ENCODE measurements at regions not wholly inside any gene's neighbourhood (a gene's known extent, or its start where the extent isn't known, plus 50 kb on each side); places are given as distances from the start of the nearest gene placed in this dataset.

GRCh38 chr11:30153008-30153407, 77.8 kb upstream of the FSHB start:
- DNase-seq (ENCODE audit: low spot score): no peak
- Histone ChIP-seq H3K27ac (no peak overlapping the region), H3K4me3 (no peak overlapping the region)
- TF ChIP-seq, protein P1, sequence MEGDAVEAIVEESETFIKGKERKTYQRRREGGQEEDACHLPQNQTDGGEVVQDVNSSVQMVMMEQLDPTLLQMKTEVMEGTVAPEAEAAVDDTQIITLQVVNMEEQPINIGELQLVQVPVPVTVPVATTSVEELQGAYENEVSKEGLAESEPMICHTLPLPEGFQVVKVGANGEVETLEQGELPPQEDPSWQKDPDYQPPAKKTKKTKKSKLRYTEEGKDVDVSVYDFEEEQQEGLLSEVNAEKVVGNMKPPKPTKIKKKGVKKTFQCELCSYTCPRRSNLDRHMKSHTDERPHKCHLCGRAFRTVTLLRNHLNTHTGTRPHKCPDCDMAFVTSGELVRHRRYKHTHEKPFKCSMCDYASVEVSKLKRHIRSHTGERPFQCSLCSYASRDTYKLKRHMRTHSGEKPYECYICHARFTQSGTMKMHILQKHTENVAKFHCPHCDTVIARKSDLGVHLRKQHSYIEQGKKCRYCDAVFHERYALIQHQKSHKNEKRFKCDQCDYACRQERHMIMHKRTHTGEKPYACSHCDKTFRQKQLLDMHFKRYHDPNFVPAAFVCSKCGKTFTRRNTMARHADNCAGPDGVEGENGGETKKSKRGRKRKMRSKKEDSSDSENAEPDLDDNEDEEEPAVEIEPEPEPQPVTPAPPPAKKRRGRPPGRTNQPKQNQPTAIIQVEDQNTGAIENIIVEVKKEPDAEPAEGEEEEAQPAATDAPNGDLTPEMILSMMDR (IDR thresholded peaks at IDR 0.05): no peak

DNA sequence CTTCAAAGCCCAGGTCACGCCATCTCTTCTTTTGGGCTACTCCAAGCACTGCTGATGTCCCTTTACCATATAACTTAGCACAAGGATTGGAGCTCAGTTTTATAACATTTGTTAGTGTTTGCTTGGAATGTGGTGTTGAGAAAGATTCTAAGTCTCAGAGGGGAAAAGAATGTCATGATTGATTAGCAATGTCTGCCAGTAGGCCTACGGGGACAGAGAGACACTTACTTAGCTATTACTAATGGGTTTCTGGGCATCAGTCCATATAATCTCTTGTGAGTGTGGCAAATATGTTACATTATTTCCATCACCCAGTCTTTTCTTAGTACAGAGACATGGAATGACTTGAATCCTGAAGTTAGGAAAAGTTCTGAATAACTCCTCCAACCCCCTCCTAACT, 75.4 kb upstream of the FSHB start:
- H3K4me3 ChIP-seq: no peak overlapping the region
- DNase-seq (ENCODE audit: low spot score): no peak
- TF ChIP-seq, protein P1 (IDR thresholded peaks at IDR 0.05): no peak
- no peak overlapping the region for H3K27ac ChIP-seq

DNA sequence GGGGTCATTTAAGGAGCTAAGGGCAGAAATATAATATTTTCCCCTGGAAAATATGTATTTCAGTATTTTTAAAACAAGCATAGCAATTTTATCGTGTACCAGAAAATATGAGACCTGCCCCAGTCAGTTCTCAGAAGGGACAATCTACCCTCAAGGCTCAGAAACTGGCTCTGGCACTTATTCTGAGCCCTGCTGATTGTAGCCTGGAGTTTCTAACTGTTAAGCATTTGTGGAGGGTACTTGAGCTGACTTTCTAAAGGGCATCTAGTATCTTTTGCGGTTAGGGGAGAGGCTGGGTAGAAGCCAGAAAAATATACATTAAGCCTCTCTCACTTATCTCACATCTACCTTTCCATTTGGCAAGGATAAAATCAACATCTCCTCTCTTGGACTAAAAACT, 71.3 kb upstream of the FSHB start:
- Histone ChIP-seq H3K4me3 (no peak overlapping the region), H3K27ac (no peak overlapping the region)
- TF ChIP-seq, protein P1 (IDR thresholded peaks at IDR 0.05): no peak
- no peak for DNase-seq (ENCODE audit: low spot score)

DNA sequence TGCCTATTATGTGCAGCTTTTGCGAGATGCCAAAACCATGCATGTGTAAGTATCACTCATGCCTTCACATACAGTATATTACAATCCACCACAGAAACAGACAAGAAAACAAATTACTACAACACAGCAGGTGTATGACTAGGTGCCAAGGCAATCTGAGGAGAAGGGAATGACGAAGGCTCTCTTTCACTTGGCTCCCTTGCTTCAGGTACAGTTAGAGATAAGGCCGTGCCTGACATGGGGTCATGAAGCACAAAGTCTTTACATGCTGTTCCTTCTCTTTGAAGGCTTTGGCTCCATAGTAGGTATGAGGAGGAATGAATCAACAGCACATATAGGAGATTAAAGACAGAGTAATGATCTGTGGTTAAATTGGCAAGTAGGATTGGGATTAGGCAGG, 65.2 kb upstream of the FSHB start:
- Histone ChIP-seq H3K4me3 (no peak overlapping the region), H3K27ac (no peak overlapping the region)
- TF ChIP-seq, protein P1 (IDR thresholded peaks at IDR 0.05): no peak
- DNase-seq (ENCODE audit: low spot score): no peak

- TF ChIP-seq, protein P1 (IDR thresholded peaks at IDR 0.05): no peak
- no peak for DNase-seq (ENCODE audit: low spot score)
- Histone ChIP-seq H3K27ac (no peak overlapping the region), H3K4me3 (no peak overlapping the region)
Observed at GRCh38 chr11:30171661-30172060, 59.2 kb upstream of the FSHB start.

DNA sequence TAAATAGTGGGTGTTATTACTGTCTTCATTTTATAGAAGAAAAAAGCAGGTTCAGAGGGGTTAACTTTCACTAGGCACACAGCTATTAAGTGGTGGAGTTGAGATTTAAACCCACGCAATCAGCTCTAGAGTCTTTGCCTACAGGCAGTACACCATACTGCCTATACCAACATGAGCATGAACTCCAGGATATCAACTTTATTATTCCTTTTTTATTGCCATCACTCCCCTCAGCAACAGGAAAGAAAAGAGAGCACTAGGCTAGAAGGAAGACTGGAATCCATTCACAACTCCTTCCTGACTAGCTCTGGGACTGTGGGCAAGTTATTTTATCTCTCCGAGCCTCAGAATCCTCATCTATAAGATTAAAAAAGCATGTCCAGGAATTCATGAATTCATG, 58.7 kb upstream of the FSHB start:
- no peak for DNase-seq (ENCODE audit: low spot score)
- TF ChIP-seq, protein P1 (IDR thresholded peaks at IDR 0.05): no peak
- Histone ChIP-seq H3K27ac (no peak overlapping the region), H3K4me3 (no peak overlapping the region)

DNA sequence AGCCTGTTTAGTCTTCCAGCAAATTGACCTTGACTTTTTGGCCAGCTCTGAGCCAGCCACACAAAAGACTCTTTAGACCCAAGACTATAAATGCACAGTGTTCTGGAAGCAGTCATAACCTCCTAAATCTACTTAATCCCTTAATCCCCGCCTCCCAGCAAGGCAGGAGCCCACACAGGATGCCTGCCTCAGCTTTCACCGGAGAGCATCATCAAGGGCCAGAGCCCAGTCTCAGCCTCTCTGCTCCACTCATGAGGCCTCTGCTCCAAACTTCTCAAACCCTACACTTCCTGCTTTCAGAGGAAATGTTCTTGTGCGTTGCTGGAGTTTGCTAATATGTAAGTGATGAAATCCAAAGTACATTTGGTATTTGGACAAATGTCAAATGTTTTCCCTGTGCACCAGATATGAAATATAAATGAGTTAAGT, 57.9 kb upstream of the FSHB start:
- Histone ChIP-seq H3K27ac (no peak overlapping the region), H3K4me3 (no peak overlapping the region)
- no peak for DNase-seq (ENCODE audit: low spot score)
- TF ChIP-seq, protein P1 (IDR thresholded peaks at IDR 0.05): no peak

Data from coronary artery (tissue), 2 donors.